HepG2 (cell line): ENCODE measurements at regions not wholly inside any gene's neighbourhood (a gene's known extent, or its start where the extent isn't known, plus 50 kb on each side); places are given as distances from the start of the nearest gene placed in this dataset.

ENCODE experiments used
- ATAC-seq: fragments of 200-7000 bp; cut with Tn5 transposase; 3 replicates; pipeline ENCODE4 v1.9.1; 2020; ENCODE audit warnings: mild to moderate bottlenecking, moderate library complexity
- BruUV-seq: library from RNA; stranded (reverse); fragments of 400-500 nt; replicated peaks from 2 replicates; lab custom pipeline; 2021; lab: Mats Ljungman, UMichigan
- CTCF ChIA-PET: fragments of 300-600 bp; formaldehyde crosslinking; extraction: SDS; loops from one replicate; lab custom pipeline; 2021; ENCODE audit warnings: low total read pairs, inconsistent platforms, low intra/inter-chr PET ratio; lab: Yijun Ruan, JAX
- POLR2A ChIA-PET: fragments of 350-600 bp; sonication (Branson Sonifier 250); formaldehyde crosslinking; loops from one replicate; lab custom pipeline; 2020; ENCODE audit warnings: antibody characterized with exemption, inconsistent platforms; lab: Yijun Ruan, JAX
- DNase-seq: peaks from one replicate; pipeline ENCODE4 v3.0.0-alpha.2; 2015; ENCODE audit warnings: low spot score
- FAIRE-seq: peaks from 3 replicates; lab custom pipeline; 2011; peaks lifted over from hg19 to GRCh38; lab: Jason Lieb, UNC
- H2AFZ ChIP-seq: one replicate; pipeline ENCODE4 v1.6.1; 2011; ENCODE audit warnings: low read length, inconsistent platforms
- H3K27ac ChIP-seq: fragments of 300-600 bp; 3 replicates; pipeline ENCODE4 v1.8.0; 2011; ENCODE audit warnings: mixed run types, mild to moderate bottlenecking, mixed read lengths, low read length, inconsistent platforms; ENCODE audit not compliant: insufficient read depth; ENCODE audit errors: extremely low read length
- H3K27me3 ChIP-seq, 2 experiments: fragments of 200-600 bp in 1 of 2; 2 replicates in 1 of 2; 3 replicates in 1 of 2; pipeline versions ENCODE4 v1.6.0 to v1.8.0; 2011; ENCODE audit warnings: low read length in 2 of 2, mild to moderate bottlenecking in 2 of 2, moderate library complexity in 2 of 2, inconsistent platforms in 1 of 2; ENCODE audit not compliant: insufficient read depth in 2 of 2, control insufficient read depth in 1 of 2
- H3K36me3 ChIP-seq, 2 experiments: fragments of 200-600 bp in 1 of 2; replicated peaks in 1 of 2; 2 replicates in 1 of 2; 3 replicates in 1 of 2; pipeline versions ENCODE4 v1.5.1 to v1.8.0; 2011; ENCODE audit warnings: low read length in 2 of 2, inconsistent platforms in 1 of 2; ENCODE audit not compliant: insufficient read depth in 2 of 2, control insufficient read depth in 1 of 2
- H3K4me1 ChIP-seq: 2 replicates; pipeline ENCODE4 v1.5.1; 2012; ENCODE audit warnings: low read length, inconsistent platforms; ENCODE audit not compliant: insufficient read depth
- H3K4me2 ChIP-seq: 2 replicates; pipeline ENCODE4 v1.6.0; 2011; ENCODE audit warnings: low read depth, low read length, inconsistent platforms
- H3K4me3 ChIP-seq, 3 experiments: fragments of 200-600 bp in 1 of 3; sonication (generic), shearing (Covaris generic) in 1 of 3; replicated peaks in 1 of 3; 2 replicates each; pipeline ENCODE4 v1.5.1; 2011 to 2016; ENCODE audit warnings: low read length in 3 of 3, inconsistent platforms in 2 of 3, low read depth in 2 of 3, mild to moderate bottlenecking in 2 of 3, control low read depth in 1 of 3, mixed read lengths in 1 of 3; ENCODE audit not compliant: insufficient read depth in 1 of 3
- H3K79me2 ChIP-seq: one replicate; pipeline ENCODE4 v1.6.1; 2011; ENCODE audit warnings: low read length, inconsistent platforms; ENCODE audit not compliant: insufficient read depth
- H3K9ac ChIP-seq: 2 replicates; pipeline ENCODE4 v1.6.0; 2011; ENCODE audit warnings: mild to moderate bottlenecking, low read depth, low read length, inconsistent platforms; ENCODE audit not compliant: insufficient read depth
- H3K9me3 ChIP-seq: 2 replicates; pipeline ENCODE4 v1.5.1; 2012; ENCODE audit warnings: mild to moderate bottlenecking, low read length
- H4K20me1 ChIP-seq: 2 replicates; pipeline ENCODE4 v1.6.0; 2011; ENCODE audit warnings: inconsistent platforms, mild to moderate bottlenecking, low read length, moderate library complexity; ENCODE audit not compliant: insufficient read depth
- ELF4 ChIP-seq: sonication (generic); formaldehyde crosslinking; IDR thresholded peaks from 2 replicates; pipeline ENCODE4 v1.5.0; 2020; ENCODE audit warnings: missing genetic modification reagents, mild to moderate bottlenecking, moderate library complexity, borderline replicate concordance
- NFATC3 ChIP-seq: sonication (generic); formaldehyde crosslinking; IDR thresholded peaks from 2 replicates; pipeline ENCODE4 v1.5.1; 2020; ENCODE audit warnings: mild to moderate bottlenecking, missing genetic modification reagents
- PAWR ChIP-seq: sonication (generic); formaldehyde crosslinking; IDR thresholded peaks from 2 replicates; pipeline ENCODE4 v1.4.0; 2020; ENCODE audit warnings: missing genetic modification reagents, mild to moderate bottlenecking, borderline replicate concordance
- REL ChIP-seq: sonication (generic); formaldehyde crosslinking; conservative IDR thresholded peaks from 2 replicates; pipeline ENCODE4 v1.8.0; 2022; ENCODE audit warnings: mild to moderate bottlenecking, missing genetic modification reagents, moderate library complexity
- ZNF12 ChIP-seq: sonication (generic); formaldehyde crosslinking; IDR thresholded peaks from 2 replicates; pipeline ENCODE4 v1.5.0; 2020; ENCODE audit warnings: missing genetic modification reagents
- ZSCAN25 ChIP-seq: sonication (generic); formaldehyde crosslinking; IDR thresholded peaks from 2 replicates; pipeline ENCODE4 v1.8.0; 2022; ENCODE audit warnings: mild to moderate bottlenecking, missing genetic modification reagents
- WGBS: methylation state at CpG from one replicate; pipeline ENCODE4 v1.1.6; 2017; ENCODE audit warnings: low lambda C conversion rate; 5-methylcytosine and 5-hydroxymethylcytosine counted together
- in situ Hi-C: cut with HindIII; loops from 2 replicates; pipeline ENCODE4 v1.10.0; 2017; ENCODE audit warnings: low pct_unique_long_range_greater_than_20kb; ENCODE audit not compliant: extremely low pct_ligation_motif_present
- intact Hi-C: fragments of 100-400 bp; cut with micrococcal nuclease; formaldehyde crosslinking; loops from one replicate; pipeline ENCODE4 v1.10.0; 2022; ENCODE audit not compliant: unreplicated experiment
- TF ChIP-seq, protein P1 (sequence below): IDR thresholded peaks from 2 replicates; pipeline ENCODE4 v1.6.1; 2016; ENCODE audit warnings: low read depth
- TF ChIP-seq, protein P2 (sequence below): sonication (generic); formaldehyde crosslinking; IDR thresholded peaks from 2 replicates; pipeline ENCODE4 v1.8.0; 2022; ENCODE audit warnings: missing genetic modification reagents, mild to moderate bottlenecking, borderline replicate concordance
- TF ChIP-seq, protein P3 (sequence below): sonication (generic); formaldehyde crosslinking; IDR thresholded peaks from 2 replicates; pipeline ENCODE4 v1.8.0; 2022; ENCODE audit warnings: mild to moderate bottlenecking, missing genetic modification reagents, borderline replicate concordance
- TF ChIP-seq, protein P4 (sequence below): sonication (generic); formaldehyde crosslinking; conservative IDR thresholded peaks from 2 replicates; pipeline ENCODE4 v1.4.0; 2020; ENCODE audit warnings: missing genetic modification reagents

DNA sequence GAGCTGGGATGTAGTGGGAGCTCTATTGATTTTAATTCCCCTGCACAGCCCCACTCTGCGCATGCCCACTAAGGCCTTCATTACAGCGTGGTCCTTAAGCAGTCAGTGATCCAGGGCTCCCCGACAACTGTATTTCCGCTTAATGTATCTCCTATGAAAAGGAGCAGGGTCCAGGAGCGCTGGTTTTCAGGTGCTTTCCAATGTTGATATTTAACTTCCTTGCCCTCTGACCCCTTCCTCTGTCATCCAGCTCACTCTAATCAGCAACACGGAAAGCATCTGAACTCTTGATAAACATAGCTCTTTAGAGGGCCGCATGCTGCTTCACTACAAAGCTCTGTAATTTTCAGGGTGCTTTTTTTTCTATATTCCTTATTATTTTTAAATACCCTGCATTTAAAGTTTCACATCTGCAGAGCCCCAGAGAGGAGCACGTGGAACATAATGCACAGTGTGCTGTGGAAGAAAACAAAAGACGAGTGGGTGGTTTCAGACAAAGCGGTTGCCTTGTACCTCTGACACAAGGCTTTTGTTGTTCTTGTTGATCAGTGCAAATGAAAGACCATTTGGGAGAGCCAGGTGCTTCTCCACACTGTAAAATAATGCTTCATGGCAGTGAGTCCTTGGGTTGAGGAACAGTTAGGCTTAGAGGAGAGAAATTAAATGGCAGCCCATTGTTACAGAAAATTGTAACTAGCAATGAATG lies 465.9 kb upstream of the CELF2 start:
- ATAC-seq (no peak), DNase-seq (no peak), FAIRE-seq (no peak)
- no peaks in the 10 kb centered on the region for H3K36me3 ChIP-seq
- H3K9ac ChIP-seq = no peak overlapping the region
- TF ChIP-seq PAWR (CRISPR knock-in tag) = no peak
- no TSS peak for BruUV-seq
- WGBS = 28% methylated on average over 10 of the region's 10 CpGs
- no peaks in the 10 kb centered on the region for H3K79me2 ChIP-seq
- intact Hi-C loops (no loop called here), in situ Hi-C loops (no loop called here)
- H3K27me3 ChIP-seq = no peaks in the 10 kb centered on the region
- no peak overlapping the region for H3K4me2 ChIP-seq
- POLR2A ChIA-PET = no interaction called here
- peaks cover 83% of the 10 kb centered on the region for H3K9me3 ChIP-seq
- H3K27ac ChIP-seq = no peak overlapping the region
- no peak overlapping the region for H2AFZ ChIP-seq
- no peaks in the 10 kb centered on the region for H4K20me1 ChIP-seq
- H3K4me3 ChIP-seq = no peak overlapping the region
- CTCF ChIA-PET = no interaction called here
- H3K4me1 ChIP-seq = no peaks in the 10 kb centered on the region

DNA sequence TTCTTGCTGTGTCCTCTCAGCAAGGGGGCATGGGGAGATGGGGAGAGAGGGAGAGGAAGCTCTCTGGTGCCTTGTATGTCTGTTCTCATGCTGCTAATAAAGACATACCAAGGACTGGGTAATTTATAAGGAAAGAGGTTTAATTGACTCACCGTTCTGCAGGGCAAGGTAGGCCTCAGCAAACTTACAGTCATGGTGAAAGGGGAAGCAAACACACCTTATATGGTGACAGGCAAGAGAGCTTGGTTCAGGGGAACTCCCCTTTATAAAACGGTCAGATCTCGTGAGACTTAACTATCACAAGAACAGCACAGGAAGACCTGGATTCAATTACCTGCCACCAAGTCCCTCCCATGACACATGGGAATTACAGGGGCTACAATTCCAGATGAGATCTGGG lies 464.7 kb upstream of the CELF2 start:
- intact Hi-C loops (no loop called here), in situ Hi-C loops (no loop called here)
- Histone ChIP-seq H3K9ac (no peak overlapping the region), H3K4me1 (no peaks in the 10 kb centered on the region), H3K27me3 (no peaks in the 10 kb centered on the region), H2AFZ (no peak overlapping the region), H3K36me3 (no peaks in the 10 kb centered on the region), H3K27ac (no peak overlapping the region), H4K20me1 (no peaks in the 10 kb centered on the region), H3K79me2 (no peaks in the 10 kb centered on the region), H3K4me3 (no peak overlapping the region), H3K9me3 (peaks cover 71% of the 10 kb centered on the region), H3K4me2 (no peak overlapping the region)
- ATAC-seq (no peak), FAIRE-seq (no peak), DNase-seq (no peak)
- CTCF ChIA-PET = no interaction called here
- no TSS peak for BruUV-seq
- POLR2A ChIA-PET = no interaction called here
- 7% methylated on average over 3 of the region's 3 CpGs for WGBS
- TF ChIP-seq, protein P1, sequence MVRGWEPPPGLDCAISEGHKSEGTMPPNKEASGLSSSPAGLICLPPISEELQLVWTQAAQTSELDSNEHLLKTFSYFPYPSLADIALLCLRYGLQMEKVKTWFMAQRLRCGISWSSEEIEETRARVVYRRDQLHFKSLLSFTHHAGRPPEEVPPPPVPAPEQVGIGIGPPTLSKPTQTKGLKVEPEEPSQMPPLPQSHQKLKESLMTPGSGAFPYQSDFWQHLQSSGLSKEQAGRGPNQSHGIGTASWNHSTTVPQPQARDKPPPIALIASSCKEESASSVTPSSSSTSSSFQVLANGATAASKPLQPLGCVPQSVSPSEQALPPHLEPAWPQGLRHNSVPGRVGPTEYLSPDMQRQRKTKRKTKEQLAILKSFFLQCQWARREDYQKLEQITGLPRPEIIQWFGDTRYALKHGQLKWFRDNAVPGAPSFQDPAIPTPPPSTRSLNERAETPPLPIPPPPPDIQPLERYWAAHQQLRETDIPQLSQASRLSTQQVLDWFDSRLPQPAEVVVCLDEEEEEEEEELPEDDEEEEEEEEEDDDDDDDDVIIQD (CRISPR knock-in tag) = no peak
- TF ChIP-seq REL (CRISPR knock-in tag) = no peak
- no peak for TF ChIP-seq ZNF12
- TF ChIP-seq, protein P2, sequence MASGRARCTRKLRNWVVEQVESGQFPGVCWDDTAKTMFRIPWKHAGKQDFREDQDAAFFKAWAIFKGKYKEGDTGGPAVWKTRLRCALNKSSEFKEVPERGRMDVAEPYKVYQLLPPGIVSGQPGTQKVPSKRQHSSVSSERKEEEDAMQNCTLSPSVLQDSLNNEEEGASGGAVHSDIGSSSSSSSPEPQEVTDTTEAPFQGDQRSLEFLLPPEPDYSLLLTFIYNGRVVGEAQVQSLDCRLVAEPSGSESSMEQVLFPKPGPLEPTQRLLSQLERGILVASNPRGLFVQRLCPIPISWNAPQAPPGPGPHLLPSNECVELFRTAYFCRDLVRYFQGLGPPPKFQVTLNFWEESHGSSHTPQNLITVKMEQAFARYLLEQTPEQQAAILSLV = no peak
- TF ChIP-seq NFATC3 = no peak
- TF ChIP-seq, protein P3, sequence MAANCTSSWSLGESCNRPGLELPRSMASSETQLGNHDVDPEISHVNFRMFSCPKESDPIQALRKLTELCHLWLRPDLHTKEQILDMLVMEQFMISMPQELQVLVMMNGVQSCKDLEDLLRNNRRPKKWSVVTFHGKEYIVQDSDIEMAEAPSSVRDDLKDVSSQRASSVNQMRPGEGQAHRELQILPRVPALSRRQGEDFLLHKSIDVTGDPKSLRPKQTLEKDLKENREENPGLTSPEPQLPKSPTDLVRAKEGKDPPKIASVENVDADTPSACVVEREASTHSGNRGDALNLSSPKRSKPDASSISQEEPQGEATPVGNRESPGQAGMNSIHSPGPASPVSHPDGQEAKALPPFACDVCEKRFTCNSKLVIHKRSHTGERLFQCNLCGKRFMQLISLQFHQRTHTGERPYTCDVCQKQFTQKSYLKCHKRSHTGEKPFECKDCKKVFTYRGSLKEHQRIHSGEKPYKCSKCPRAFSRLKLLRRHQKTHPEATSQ (CRISPR knock-in tag) = no peak
- TF ChIP-seq, protein P4, sequence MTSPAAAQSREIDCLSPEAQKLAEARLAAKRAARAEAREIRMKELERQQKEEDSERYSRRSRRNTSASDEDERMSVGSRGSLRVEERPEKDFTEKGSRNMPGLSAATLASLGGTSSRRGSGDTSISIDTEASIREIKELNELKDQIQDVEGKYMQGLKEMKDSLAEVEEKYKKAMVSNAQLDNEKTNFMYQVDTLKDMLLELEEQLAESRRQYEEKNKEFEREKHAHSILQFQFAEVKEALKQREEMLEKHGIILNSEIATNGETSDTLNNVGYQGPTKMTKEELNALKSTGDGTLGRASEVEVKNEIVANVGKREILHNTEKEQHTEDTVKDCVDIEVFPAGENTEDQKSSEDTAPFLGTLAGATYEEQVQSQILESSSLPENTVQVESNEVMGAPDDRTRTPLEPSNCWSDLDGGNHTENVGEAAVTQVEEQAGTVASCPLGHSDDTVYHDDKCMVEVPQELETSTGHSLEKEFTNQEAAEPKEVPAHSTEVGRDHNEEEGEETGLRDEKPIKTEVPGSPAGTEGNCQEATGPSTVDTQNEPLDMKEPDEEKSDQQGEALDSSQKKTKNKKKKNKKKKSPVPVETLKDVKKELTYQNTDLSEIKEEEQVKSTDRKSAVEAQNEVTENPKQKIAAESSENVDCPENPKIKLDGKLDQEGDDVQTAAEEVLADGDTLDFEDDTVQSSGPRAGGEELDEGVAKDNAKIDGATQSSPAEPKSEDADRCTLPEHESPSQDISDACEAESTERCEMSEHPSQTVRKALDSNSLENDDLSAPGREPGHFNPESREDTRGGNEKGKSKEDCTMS (CRISPR knock-in tag) = no peak
- TF ChIP-seq ZSCAN25 (CRISPR knock-in tag) = no peak
- no peak for TF ChIP-seq ELF4 (CRISPR knock-in tag)
